Duodenal mucosa (tissue), 2 donors: ENCODE measurements at regions not wholly inside any gene's neighbourhood (a gene's known extent, or its start where the extent isn't known, plus 50 kb on each side); places are given as distances from the start of the nearest gene placed in this dataset.
"Not testable (repeated sequence)": the region's sequence is repeated elsewhere in the genome, so short reads cannot be mapped to it uniquely, and the experiment has no call there.

Experiments
- H3K27ac ChIP-seq: one replicate; pipeline ENCODE4 v1.7.0; 2013; ENCODE audit warnings: low read depth, low read length
- H3K27me3 ChIP-seq, 2 donors: one replicate each; pipeline ENCODE4 v1.7.0; 2013; ENCODE audit warnings: low read length in 2 of 2, control low read depth in 1 of 2; ENCODE audit not compliant: insufficient read depth in 2 of 2, control insufficient read depth in 1 of 2
- H3K36me3 ChIP-seq, 2 donors: one replicate each; pipeline ENCODE4 v1.7.0; 2013; ENCODE audit warnings: low read length in 2 of 2, control low read depth in 1 of 2; ENCODE audit not compliant: insufficient read depth in 2 of 2, control insufficient read depth in 1 of 2
- H3K4me1 ChIP-seq, 2 donors: one replicate each; pipeline ENCODE4 v1.7.0; 2013; ENCODE audit warnings: low read length in 2 of 2, control low read depth in 1 of 2; ENCODE audit not compliant: insufficient read depth in 2 of 2, control insufficient read depth in 1 of 2
- H3K4me3 ChIP-seq, 2 donors: one replicate each; pipeline ENCODE4 v1.7.0; 2013; ENCODE audit warnings: low read length in 2 of 2, low read depth in 1 of 2
- H3K9ac ChIP-seq, 2 donors: one replicate each; pipeline ENCODE4 v1.7.0; 2013; ENCODE audit warnings: low read length in 2 of 2, low read depth in 1 of 2
- H3K9me3 ChIP-seq, 2 donors: one replicate each; pipeline ENCODE4 v1.7.0; 2013; ENCODE audit warnings: low read length in 2 of 2, control low read depth in 1 of 2; ENCODE audit not compliant: control insufficient read depth in 1 of 2

DNA sequence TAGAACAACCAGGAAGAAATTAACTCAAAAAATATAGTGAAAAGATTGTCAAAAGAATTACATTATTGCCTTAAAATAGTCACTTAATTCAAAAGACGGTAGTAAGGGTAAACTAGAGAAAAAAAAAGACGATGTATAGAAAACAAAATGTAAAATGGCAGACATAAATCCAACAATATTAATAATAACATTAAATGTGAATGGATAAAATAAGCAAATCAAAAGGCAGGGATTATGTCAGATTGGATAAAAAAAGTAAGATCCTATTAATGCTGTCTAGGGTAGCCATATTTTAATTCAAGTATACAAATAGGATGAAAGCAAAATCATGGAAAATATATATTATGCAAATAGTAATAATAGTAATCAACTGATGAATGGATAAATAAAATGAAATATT lies 134.0 kb upstream of the ADCY2 start:
- H3K27me3 ChIP-seq = no peaks in the 10 kb centered on the region
- H3K36me3 ChIP-seq = no peaks in the 10 kb centered on the region
- H3K9ac ChIP-seq = no peak overlapping the region
- no peak overlapping the region for H3K4me3 ChIP-seq
- H3K27ac ChIP-seq = no peak overlapping the region
- no peaks in the 10 kb centered on the region for H3K9me3 ChIP-seq
- peaks cover 3 to 15% of the 10 kb centered on the region in 2 donors for H3K4me1 ChIP-seq

DNA sequence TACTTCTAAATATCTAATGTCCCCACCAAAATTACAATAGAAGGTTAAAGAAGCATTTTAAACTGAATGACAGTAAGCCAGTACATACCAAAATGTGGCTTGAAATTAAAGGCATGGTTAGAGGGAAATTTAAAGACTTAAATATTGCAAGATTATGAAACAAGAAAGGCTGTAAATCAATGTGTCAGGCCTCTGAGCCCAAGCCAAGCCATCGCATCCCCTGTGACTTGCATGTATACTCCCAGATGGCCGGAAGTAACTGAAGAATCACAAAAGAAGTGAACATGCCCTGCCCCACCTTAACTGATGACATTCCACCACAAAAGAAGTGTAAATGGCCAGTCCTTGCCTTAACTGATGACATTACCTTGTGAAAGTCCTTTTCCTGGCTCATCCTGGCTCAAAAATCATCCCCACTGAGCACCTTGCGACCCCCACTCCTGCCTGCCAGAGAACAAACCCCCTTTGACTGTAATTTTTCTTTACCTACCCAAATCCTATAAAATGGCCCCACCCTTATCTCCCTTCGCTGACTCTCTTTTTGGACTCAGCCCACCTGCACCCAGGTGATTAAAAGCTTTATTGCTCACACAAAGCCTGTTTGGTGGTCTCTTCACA lies 132.4 kb upstream of the ADCY2 start:
- not testable (repeated sequence) for H3K36me3 ChIP-seq, H3K27me3 ChIP-seq, H3K9me3 ChIP-seq, H3K4me3 ChIP-seq, H3K9ac ChIP-seq, H3K27ac ChIP-seq, H3K4me1 ChIP-seq

DNA sequence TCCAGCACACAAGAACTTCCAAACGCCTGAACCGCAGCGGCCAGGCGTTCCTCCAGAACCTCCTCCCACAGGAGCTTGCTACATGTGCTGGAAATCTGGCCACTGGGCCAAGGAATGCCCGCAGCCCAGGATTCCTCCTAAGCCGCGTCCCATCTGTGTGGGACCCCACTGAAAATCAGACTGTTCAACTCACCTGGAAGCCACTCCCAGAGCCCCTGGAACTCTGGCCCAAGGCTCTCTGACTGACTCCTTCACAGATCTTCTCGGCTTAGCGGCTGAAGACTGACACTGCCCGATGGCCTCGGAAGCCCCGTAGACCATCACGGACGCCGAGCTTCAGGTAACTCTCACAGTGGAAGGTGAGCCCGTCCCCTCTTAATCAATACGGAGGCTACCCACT lies 130.2 kb upstream of the ADCY2 start:
- not testable (repeated sequence) for H3K9ac ChIP-seq, H3K4me3 ChIP-seq, H3K27me3 ChIP-seq, H3K4me1 ChIP-seq, H3K9me3 ChIP-seq, H3K36me3 ChIP-seq, H3K27ac ChIP-seq

DNA sequence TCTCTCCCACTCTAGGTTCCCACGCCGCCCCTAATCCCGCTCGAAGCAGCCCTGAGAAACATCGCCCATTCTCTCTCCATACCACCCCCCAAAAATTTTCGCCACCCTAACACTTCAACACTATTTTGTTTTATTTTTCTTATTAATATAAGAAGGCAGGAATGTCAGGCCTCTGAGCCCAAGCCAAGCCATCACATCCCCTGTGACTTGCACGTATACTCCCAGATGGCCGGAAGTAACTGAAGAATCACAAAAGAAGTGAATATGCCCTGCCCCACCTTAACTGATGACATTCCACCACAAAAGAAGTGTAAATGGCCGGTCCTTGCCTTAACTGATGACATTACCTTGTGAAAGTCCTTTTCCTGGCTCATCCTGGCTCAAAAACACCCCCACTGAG lies 127.2 kb upstream of the ADCY2 start:
- not testable (repeated sequence) for H3K4me3 ChIP-seq, H3K36me3 ChIP-seq, H3K9me3 ChIP-seq, H3K27me3 ChIP-seq, H3K27ac ChIP-seq, H3K9ac ChIP-seq
- peaks cover 7 to 11% of the 10 kb centered on the region in 2 donors for H3K4me1 ChIP-seq

DNA sequence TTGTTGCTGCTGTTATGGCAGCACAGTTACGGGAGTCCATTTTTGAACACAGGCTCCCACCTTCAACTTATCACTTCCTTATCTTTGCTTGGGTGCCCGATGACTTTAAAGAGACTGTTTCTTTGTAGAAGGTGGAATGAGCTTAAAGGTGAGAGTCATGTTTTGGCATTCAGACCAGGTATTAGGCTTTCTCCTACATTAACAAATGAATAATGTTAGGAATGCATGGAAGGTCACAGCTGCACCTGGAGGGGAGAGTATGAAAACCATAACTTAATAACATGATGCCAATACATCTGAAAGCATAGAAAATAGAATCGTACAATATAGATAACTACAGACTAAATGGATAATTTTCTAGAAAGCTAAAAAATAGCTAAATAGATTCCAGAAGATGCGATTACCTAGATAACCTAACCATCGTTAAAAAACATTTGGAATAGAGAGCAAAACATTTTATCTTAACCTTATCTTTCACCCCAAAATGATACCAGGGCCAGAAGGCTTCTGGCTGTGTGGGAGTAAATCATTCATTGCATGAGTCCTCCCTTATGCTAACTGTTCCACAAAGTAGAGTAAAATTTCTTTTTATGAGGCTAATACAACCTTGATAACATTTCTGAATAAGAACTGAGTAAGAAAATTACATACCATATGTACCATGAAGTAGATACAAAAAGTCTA lies 126.2 kb upstream of the ADCY2 start:
- Histone ChIP-seq H3K36me3 (no peaks in the 10 kb centered on the region), H3K9me3 (no peaks in the 10 kb centered on the region), H3K27me3 (no peaks in the 10 kb centered on the region), H3K4me1 (peaks cover 7 to 11% of the 10 kb centered on the region in 2 donors), H3K4me3 (no peak overlapping the region), H3K27ac (no peak overlapping the region), H3K9ac (no peak overlapping the region)

DNA sequence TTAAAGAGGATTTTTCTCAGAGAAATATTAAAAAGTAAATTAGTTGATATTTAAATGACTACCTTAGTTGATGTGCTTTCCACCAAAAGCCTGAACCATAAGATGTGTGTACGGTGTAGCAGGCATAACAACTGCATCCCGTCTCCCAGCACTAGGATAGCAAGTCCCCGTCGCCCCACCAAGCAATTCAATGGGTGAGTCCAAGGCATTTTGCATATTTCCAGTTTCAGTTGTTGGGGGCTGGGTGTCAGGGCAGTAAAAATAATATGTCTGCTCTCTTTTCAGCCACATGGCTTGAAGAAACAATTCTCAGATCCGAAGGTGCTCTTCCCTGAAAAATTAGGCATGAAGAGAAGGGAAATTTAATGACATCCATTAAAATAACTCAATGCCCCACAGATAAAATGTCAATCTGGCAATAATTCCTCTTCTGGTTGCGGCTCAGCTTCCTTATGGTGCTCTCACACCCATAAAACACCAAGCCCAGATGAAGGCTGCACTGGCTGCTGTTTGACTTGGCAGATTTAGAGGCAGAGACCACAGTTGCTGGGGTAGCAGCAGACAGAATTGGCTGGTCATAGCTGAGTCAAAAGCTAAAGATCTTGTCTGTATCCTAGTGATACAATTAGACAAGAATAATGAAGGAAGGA lies 124.4 kb upstream of the ADCY2 start:
- Histone ChIP-seq H3K9me3 (no peaks in the 10 kb centered on the region), H3K36me3 (no peaks in the 10 kb centered on the region), H3K4me3 (no peak overlapping the region), H3K4me1 (peaks cover 7 to 18% of the 10 kb centered on the region in 2 donors), H3K9ac (no peak overlapping the region), H3K27me3 (no peaks in the 10 kb centered on the region), H3K27ac (no peak overlapping the region)

DNA sequence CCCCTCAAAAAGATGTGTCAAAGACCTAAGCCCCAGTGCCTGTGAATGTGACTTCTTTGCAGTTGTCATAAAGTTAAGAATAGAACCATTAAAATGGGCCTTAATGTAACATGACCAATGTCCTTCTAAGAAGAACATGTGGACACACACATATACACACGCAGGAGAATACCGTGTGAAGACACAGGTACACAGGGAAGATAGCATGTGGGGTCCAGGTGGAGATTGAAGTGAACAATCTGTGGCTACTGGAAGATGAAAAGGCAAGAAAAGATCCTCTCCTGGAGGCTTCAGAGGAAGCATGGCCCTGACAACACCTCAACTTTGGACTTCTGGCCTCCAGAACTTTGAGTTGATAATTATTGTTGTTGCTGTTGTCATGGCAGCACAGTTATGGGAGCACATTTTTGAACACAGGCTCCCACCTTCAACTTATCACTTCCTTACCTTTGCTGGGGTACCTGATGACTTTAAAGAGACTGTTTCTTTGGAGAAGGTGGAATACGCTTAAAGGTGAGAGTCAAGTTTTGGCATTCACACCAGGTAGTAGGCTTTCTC lies 123.5 kb upstream of the ADCY2 start:
- Histone ChIP-seq H3K27ac (no peak overlapping the region), H3K4me3 (no peak overlapping the region), H3K9ac (no peak overlapping the region), H3K9me3 (no peaks in the 10 kb centered on the region), H3K36me3 (no peaks in the 10 kb centered on the region), H3K27me3 (no peaks in the 10 kb centered on the region), H3K4me1 (peaks cover 7 to 18% of the 10 kb centered on the region in 2 donors)

DNA sequence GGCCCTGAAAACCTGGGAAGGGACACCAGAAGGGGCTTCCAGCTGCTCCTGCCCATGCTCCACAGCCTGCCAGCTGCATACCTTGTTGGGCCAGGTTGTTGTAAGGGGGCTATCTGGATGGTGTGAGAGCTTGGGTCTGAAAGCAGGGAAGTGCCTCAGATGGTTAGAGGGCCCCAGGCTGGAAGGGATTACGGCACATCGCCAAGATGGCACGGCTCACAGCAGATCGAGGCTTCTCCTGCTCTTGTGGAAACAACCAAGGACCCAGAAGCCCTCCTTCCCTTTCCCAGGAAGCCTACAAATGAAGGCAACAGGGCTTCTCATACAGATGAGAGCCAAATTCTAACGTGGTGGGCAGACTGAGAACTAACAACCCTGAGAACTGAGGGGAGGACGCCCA lies 121.7 kb upstream of the ADCY2 start:
- no peaks in the 10 kb centered on the region for H3K9me3 ChIP-seq
- no peaks in the 10 kb centered on the region for H3K27me3 ChIP-seq
- peaks cover 7 to 18% of the 10 kb centered on the region in 2 donors for H3K4me1 ChIP-seq
- H3K27ac ChIP-seq = no peak overlapping the region
- no peaks in the 10 kb centered on the region for H3K36me3 ChIP-seq
- H3K9ac ChIP-seq = no peak overlapping the region
- no peak overlapping the region for H3K4me3 ChIP-seq

DNA sequence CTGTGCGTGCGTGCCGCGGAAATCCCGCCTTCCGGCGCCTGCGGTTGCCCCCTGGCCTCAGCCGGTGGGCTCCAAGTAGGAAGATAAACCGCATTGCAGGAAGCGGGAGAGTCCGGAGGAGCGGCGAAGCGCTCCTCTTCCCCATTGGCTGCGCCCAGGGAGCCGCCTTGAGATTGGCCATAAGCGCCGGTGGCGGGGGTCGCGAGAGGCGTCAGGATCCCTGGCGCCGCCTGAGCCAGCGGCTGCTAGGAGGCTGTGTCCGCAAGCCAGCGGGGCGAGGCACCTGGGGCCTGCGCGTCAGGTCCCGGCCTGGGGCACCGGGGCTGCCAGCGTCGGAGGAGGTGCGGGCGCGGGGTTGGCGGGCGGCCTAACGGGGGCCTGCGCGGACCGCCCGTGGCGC lies 106.3 kb upstream of the ADCY2 start:
- not testable (repeated sequence) for H3K9ac ChIP-seq, H3K9me3 ChIP-seq, H3K27me3 ChIP-seq, H3K36me3 ChIP-seq, H3K27ac ChIP-seq, H3K4me3 ChIP-seq, H3K4me1 ChIP-seq

DNA sequence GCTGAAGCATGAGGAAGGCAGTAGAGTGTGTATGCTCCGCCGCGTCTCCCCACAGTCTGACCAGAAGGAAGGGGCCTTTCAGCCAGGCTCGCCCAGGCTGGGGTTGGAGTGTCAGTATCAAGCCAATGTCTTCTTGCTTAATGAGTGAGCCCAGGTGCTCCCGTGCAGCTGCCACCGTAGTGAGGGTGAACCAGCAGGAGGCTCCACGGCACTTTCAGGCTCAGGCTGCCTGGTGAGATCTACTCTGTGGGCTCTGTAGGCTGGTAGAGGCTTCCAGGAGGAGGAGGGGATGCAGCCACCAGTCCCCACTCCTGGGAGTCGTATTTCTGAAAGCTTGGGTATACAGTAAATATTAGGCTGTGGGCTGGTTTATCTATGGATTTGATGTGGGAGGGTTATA lies 98.1 kb upstream of the ADCY2 start:
- not testable (repeated sequence) for H3K4me1 ChIP-seq, H3K9ac ChIP-seq, H3K27me3 ChIP-seq, H3K27ac ChIP-seq, H3K9me3 ChIP-seq, H3K4me3 ChIP-seq, H3K36me3 ChIP-seq
